ENCODE measurements at regions not wholly inside any gene's neighbourhood (a gene's known extent, or its start where the extent isn't known, plus 50 kb on each side); places are given as distances from the start of the nearest gene placed in this dataset.

GRCh38 chr4:128470492-128471053, 183.0 kb upstream of the PGRMC2 start:
- TF ChIP-seq CTCF (CRISPR knock-in tag; IDR thresholded peaks at IDR 0.05) (no peak), BATF2 (CRISPR knock-in tag; IDR thresholded peaks at IDR 0.05) (no peak), TAF15 (IDR thresholded peaks at IDR 0.05; ENCODE audit: low read depth, low read length, poor library complexity, severe bottlenecking) (no peak), MXI1 (IDR thresholded peaks at IDR 0.05; ENCODE audit: borderline replicate concordance, low read depth, low read length) (no peak), HMG20B (CRISPR knock-in tag; conservative IDR thresholded peaks at IDR 0.05) (no peak), ZNF235 (CRISPR knock-in tag; IDR thresholded peaks at IDR 0.05; ENCODE audit: borderline replicate concordance) (no peak), EZH2 (conservative IDR thresholded peaks at IDR 0.05; ENCODE audit: low read depth, low read length) (no peak)

Data from HepG2 (cell line).